IMR-90 (cell line): ENCODE measurements at regions not wholly inside any gene's neighbourhood (a gene's known extent, or its start where the extent isn't known, plus 50 kb on each side); places are given as distances from the start of the nearest gene placed in this dataset.

Experiments used
- ATAC-seq: fragments of 200-7000 bp; cut with Tn5 transposase; 2 replicates; pipeline ENCODE4 v1.9.1; 2020; ENCODE audit warnings: low read depth, mild to moderate bottlenecking, moderate library complexity
- BruUV-seq: library from RNA; stranded (reverse); fragments of 400-500 nt; replicated peaks from 2 replicates; lab custom pipeline; 2021; lab: Mats Ljungman, UMichigan
- CTCF ChIA-PET: fragments of 300-600 bp; formaldehyde crosslinking; extraction: SDS; loops from one replicate; lab custom pipeline; 2021; ENCODE audit warnings: antibody characterized with exemption; lab: Yijun Ruan, JAX
- POLR2A ChIA-PET: fragments of 300-600 bp; sonication (Branson Sonifier 250); formaldehyde crosslinking; loops from one replicate; lab custom pipeline; 2022; ENCODE audit warnings: antibody characterized with exemption; ENCODE audit not compliant: unreplicated experiment; lab: Charles Lee
- DNase-seq: peaks from one replicate; pipeline ENCODE4 v3.0.0; 2013
- H2AFZ ChIP-seq: replicated peaks from 2 replicates; pipeline ENCODE3; 2013; ENCODE audit warnings: low read length, mild to moderate bottlenecking; ENCODE audit not compliant: poor library complexity
- H2AK5ac ChIP-seq: 2 replicates; pipeline ENCODE4 v1.6.1; 2013; ENCODE audit warnings: low read depth, low read length, inconsistent platforms
- H2AK9ac ChIP-seq: replicated peaks from 2 replicates; pipeline ENCODE3; 2013; ENCODE audit warnings: mild to moderate bottlenecking, low read depth, low read length, moderate library complexity; ENCODE audit not compliant: poor library complexity
- H2BK120ac ChIP-seq: 2 replicates; pipeline ENCODE4 v1.6.1; 2013; ENCODE audit warnings: low read depth, low read length, inconsistent platforms
- H2BK15ac ChIP-seq: 3 replicates; pipeline ENCODE4 v1.6.1; 2013; ENCODE audit warnings: low read depth, low read length, inconsistent platforms
- H2BK20ac ChIP-seq: 2 replicates; pipeline ENCODE4 v1.6.1; 2013; ENCODE audit warnings: low read depth, mild to moderate bottlenecking, inconsistent platforms, low read length, moderate library complexity
- H2BK5ac ChIP-seq: 2 replicates; pipeline ENCODE4 v1.6.1; 2013; ENCODE audit warnings: mild to moderate bottlenecking, low read depth, low read length, inconsistent platforms; ENCODE audit not compliant: poor library complexity, severe bottlenecking
- H3K14ac ChIP-seq: replicated peaks from 2 replicates; pipeline ENCODE4 v1.6.1; 2013; ENCODE audit warnings: low read depth, low read length, inconsistent platforms
- H3K18ac ChIP-seq: 2 replicates; pipeline ENCODE4 v1.6.1; 2013; ENCODE audit warnings: low read depth, low read length, control low read depth
- H3K23ac ChIP-seq: 2 replicates; pipeline ENCODE4 v1.6.1; 2013; ENCODE audit warnings: low read depth, low read length, inconsistent platforms
- H3K27ac ChIP-seq: 2 replicates; pipeline ENCODE4 v1.5.1; 2013; ENCODE audit warnings: mild to moderate bottlenecking, control low read depth, low read length; ENCODE audit not compliant: insufficient read depth
- H3K27me3 ChIP-seq: 2 replicates; pipeline ENCODE4 v1.6.1; 2013; ENCODE audit warnings: low read length; ENCODE audit not compliant: control insufficient read depth, insufficient read depth
- H3K36me3 ChIP-seq: 2 replicates; pipeline ENCODE4 v1.6.1; 2013; ENCODE audit warnings: low read length, mixed read lengths; ENCODE audit not compliant: control insufficient read depth, insufficient read depth
- H3K4ac ChIP-seq: 2 replicates; pipeline ENCODE4 v1.6.1; 2013; ENCODE audit warnings: low read depth, low read length, inconsistent platforms
- H3K4me1 ChIP-seq: 2 replicates; pipeline ENCODE4 v1.6.1; 2013; ENCODE audit warnings: low read length, mixed read lengths; ENCODE audit not compliant: control insufficient read depth, insufficient read depth
- H3K4me2 ChIP-seq: 2 replicates; pipeline ENCODE4 v1.6.1; 2013; ENCODE audit warnings: low read depth, mild to moderate bottlenecking, control low read depth, low read length, moderate library complexity
- H3K4me3 ChIP-seq: 2 replicates; pipeline ENCODE4 v1.5.1; 2013; ENCODE audit warnings: low read depth, mild to moderate bottlenecking, control low read depth, low read length, moderate library complexity; ENCODE audit not compliant: insufficient read depth
- H3K56ac ChIP-seq: 2 replicates; pipeline ENCODE4 v1.6.1; 2013; ENCODE audit warnings: low read length, inconsistent platforms; ENCODE audit not compliant: insufficient read depth; ENCODE audit errors: extremely low read depth
- H3K79me1 ChIP-seq, 2 experiments: 2 replicates each; pipeline ENCODE4 v1.6.1; 2013; ENCODE audit warnings: low read length in 2 of 2, inconsistent platforms in 1 of 2, low read depth in 1 of 2
- H3K9ac ChIP-seq: 2 replicates; pipeline ENCODE4 v1.6.1; 2013; ENCODE audit warnings: low read depth, low read length, control low read depth
- H3K9me1 ChIP-seq: 2 replicates; pipeline ENCODE4 v1.6.1; 2013; ENCODE audit warnings: low read length, inconsistent platforms; ENCODE audit not compliant: insufficient read depth
- H3K9me3 ChIP-seq: 2 replicates; pipeline ENCODE4 v1.6.1; 2013; ENCODE audit warnings: low read length; ENCODE audit not compliant: control insufficient read depth, insufficient read depth
- H4K20me1 ChIP-seq: 2 replicates; pipeline ENCODE4 v1.6.1; 2013; ENCODE audit warnings: low read length, inconsistent platforms; ENCODE audit not compliant: insufficient read depth
- H4K5ac ChIP-seq: 2 replicates; pipeline ENCODE4 v1.6.1; 2013; ENCODE audit warnings: mild to moderate bottlenecking, low read depth, low read length, control low read depth
- H4K8ac ChIP-seq, 2 experiments: 2 replicates each; pipeline ENCODE4 v1.6.1; 2013; ENCODE audit warnings: low read depth in 2 of 2, low read length in 2 of 2, control low read depth in 1 of 2, inconsistent platforms in 1 of 2
- H4K91ac ChIP-seq: 2 replicates; pipeline ENCODE4 v1.6.1; 2013; ENCODE audit warnings: low read depth, low read length, inconsistent platforms; ENCODE audit not compliant: insufficient read depth
- BHLHE40 ChIP-seq: fragments of 150-350 bp; IDR thresholded peaks from 2 replicates; pipeline ENCODE4 v1.6.1; 2016; ENCODE audit warnings: mild to moderate bottlenecking, low read depth, low read length
- CEBPB ChIP-seq: IDR thresholded peaks from 2 replicates; pipeline ENCODE4 v1.6.1; 2012; ENCODE audit warnings: low read depth, low read length, improper control_type of control experiment
- CHD1 ChIP-seq: IDR thresholded peaks from 2 replicates; pipeline ENCODE4 v1.6.1; 2012; ENCODE audit warnings: low read depth, low read length, improper control_type of control experiment
- CTCF ChIP-seq: conservative IDR thresholded peaks from 2 replicates; pipeline ENCODE4 v1.5.1; 2012; ENCODE audit warnings: mild to moderate bottlenecking, low read depth, low read length, improper control_type of control experiment
- ELK1 ChIP-seq: fragments of 150-350 bp; IDR thresholded peaks from 2 replicates; pipeline ENCODE4 v1.6.1; 2016; ENCODE audit warnings: low read depth, mild to moderate bottlenecking, low read length, moderate library complexity, borderline replicate concordance
- FOS ChIP-seq: fragments of 150-350 bp; IDR thresholded peaks from 2 replicates; pipeline ENCODE4 v1.6.1; 2016; ENCODE audit warnings: low read depth, low read length
- MAFK ChIP-seq: IDR thresholded peaks from 2 replicates; pipeline ENCODE4 v1.6.1; 2012; ENCODE audit warnings: low read depth, low read length, improper control_type of control experiment
- MAZ ChIP-seq: IDR thresholded peaks from 2 replicates; pipeline ENCODE4 v1.6.1; 2012; ENCODE audit warnings: low read depth, mild to moderate bottlenecking, low read length, improper control_type of control experiment, moderate library complexity, borderline replicate concordance
- MXI1 ChIP-seq: IDR thresholded peaks from 2 replicates; pipeline ENCODE4 v1.6.1; 2012; ENCODE audit warnings: low read depth, mild to moderate bottlenecking, low read length, moderate library complexity, borderline replicate concordance
- NFE2L2 ChIP-seq: fragments of 150-350 bp; IDR thresholded peaks from 2 replicates; pipeline ENCODE4 v1.6.1; 2016; ENCODE audit warnings: low read depth, mild to moderate bottlenecking, low read length
- POLR2A ChIP-seq: IDR thresholded peaks from 2 replicates; pipeline ENCODE4 v1.6.1; 2012; ENCODE audit warnings: mild to moderate bottlenecking, low read depth, low read length
- RAD21 ChIP-seq: IDR thresholded peaks from 2 replicates; pipeline ENCODE4 v1.6.1; 2012; ENCODE audit warnings: low read length, improper control_type of control experiment
- RCOR1 ChIP-seq: IDR thresholded peaks from 2 replicates; pipeline ENCODE4 v1.6.1; 2012; ENCODE audit warnings: mild to moderate bottlenecking, low read length, improper control_type of control experiment; ENCODE audit not compliant: insufficient replicate concordance
- RFX5 ChIP-seq: IDR thresholded peaks from 2 replicates; pipeline ENCODE4 v1.8.0; 2012; ENCODE audit warnings: low read depth, mild to moderate bottlenecking, low read length, moderate library complexity
- SMC3 ChIP-seq: fragments of 150-350 bp; IDR thresholded peaks from 2 replicates; pipeline ENCODE4 v1.6.1; 2016; ENCODE audit warnings: low read depth, mild to moderate bottlenecking, antibody characterized with exemption, low read length, moderate library complexity
- USF2 ChIP-seq: fragments of 150-350 bp; IDR thresholded peaks from 2 replicates; pipeline ENCODE4 v1.6.1; 2017; ENCODE audit warnings: mild to moderate bottlenecking, antibody characterized with exemption, low read length, low read depth
- WGBS, 2 experiments: methylation state at CpG; one replicate each; pipeline versions ENCODE4 v1.1.5 to v1.1.7; 2013; ENCODE audit warnings: missing lambda C conversion rate in 2 of 2; ENCODE audit not compliant: insufficient read length in 1 of 2; ENCODE audit errors: extremely low coverage in 2 of 2; 5-methylcytosine and 5-hydroxymethylcytosine counted together
- dilution Hi-C: fragments of 300-500 bp; cut with HindIII; formaldehyde crosslinking; loops from one replicate; pipeline ENCODE4 v1.14.3; 2018; ENCODE audit warnings: low sequenced_read_pairs; ENCODE audit not compliant: unreplicated experiment
- in situ Hi-C: fragments of 300-500 bp; cut with MboI; formaldehyde crosslinking; loops from 3 replicates; pipeline ENCODE4 v1.14.3; 2019; ENCODE audit warnings: low sequenced_read_pairs, inconsistent platforms, mixed read lengths
- intact Hi-C: fragments of 100-400 bp; cut with micrococcal nuclease; formaldehyde crosslinking; loops from 2 replicates; pipeline ENCODE4 v1.10.0; 2022

- in situ Hi-C loops: no loop called here
- Histone ChIP-seq H4K20me1 (no peaks in the 10 kb centered on the region), H3K56ac (no peak overlapping the region), H2BK20ac (no peak overlapping the region), H3K79me1 (no peaks in the 10 kb centered on the region), H3K18ac (no peak overlapping the region), H3K27ac (no peak overlapping the region), H2BK5ac (no peak overlapping the region), H2AK5ac (no peak overlapping the region), H3K23ac (no peak overlapping the region), H3K9ac (no peak overlapping the region), H4K91ac (no peak overlapping the region), H3K4ac (no peak overlapping the region), H3K14ac (no peak overlapping the region), H3K4me1 (peaks cover 2% of the 10 kb centered on the region; the same call in 1 of the 2 replicates), H2BK15ac (no peak overlapping the region), H4K5ac (no peak overlapping the region), H3K9me1 (no peaks in the 10 kb centered on the region), H3K36me3 (no peaks in the 10 kb centered on the region), H3K4me3 (no peak overlapping the region), H4K8ac (no peak overlapping the region), H3K27me3 (peaks cover 16% of the 10 kb centered on the region), H3K9me3 (no peaks in the 10 kb centered on the region), H2BK120ac (no peak overlapping the region), H2AFZ (no peak overlapping the region), H2AK9ac (no peak overlapping the region), H3K4me2 (no peak overlapping the region)
- ChIA-PET POLR2A (no interaction called here), CTCF (no interaction called here)
- intact Hi-C loops: no loop called here
- dilution Hi-C loops: no loop called here
- ATAC-seq: no peak
- TF ChIP-seq BHLHE40: no peak
- TF ChIP-seq CEBPB: no peak
- TF ChIP-seq MXI1: no peak
- no peak for TF ChIP-seq FOS
- no peak for TF ChIP-seq CHD1
- no peak for TF ChIP-seq MAZ
- no peak for TF ChIP-seq RAD21
- TF ChIP-seq MAFK: no peak
- TF ChIP-seq USF2: no peak
- TF ChIP-seq SMC3: no peak
- TF ChIP-seq NFE2L2: no peak
- no peak for TF ChIP-seq RFX5
- TF ChIP-seq POLR2A: no peak
- TF ChIP-seq CTCF: no peak
- TF ChIP-seq RCOR1: no peak
- no peak for TF ChIP-seq ELK1
- no CpG with 5 or more reads among the region's 8 CpGs for WGBS, 2 experiments
- no TSS peak for BruUV-seq
- no peak for DNase-seq
Observed at GRCh38 chr2:236997069-236997715, 88.5 kb upstream of the COPS8 start.
